H54 (cell line): ENCODE measurements at regions not wholly inside any gene's neighbourhood (a gene's known extent, or its start where the extent isn't known, plus 50 kb on each side); places are given as distances from the start of the nearest gene placed in this dataset.

Source experiments
- DNase-seq: peaks from one replicate; pipeline ENCODE4 v3.0.0; 2011; ENCODE audit warnings: low spot score, mixed read lengths; ENCODE audit not compliant: insufficient read length
- FAIRE-seq: peaks from 3 replicates; lab custom pipeline; 2011; peaks lifted over from hg19 to GRCh38; lab: Jason Lieb, UNC
- POLR2A ChIP-seq: IDR thresholded peaks from 2 replicates; pipeline ENCODE4 v1.6.1; 2011; ENCODE audit warnings: low read depth, mild to moderate bottlenecking, low read length

- DNase-seq: no peak
- TF ChIP-seq POLR2A: no peak
- no peak for FAIRE-seq
These were observed 192.0 kb upstream of the NAV2 start for GRCh38 chr11:19520681-19521080.

GRCh38 chr11:19519912-19520641 is 192.6 kb upstream of the NAV2 start:
- no peak for TF ChIP-seq POLR2A
- no peak for DNase-seq
- no peak for FAIRE-seq

GRCh38 chr11:19519353-19519752 is 193.3 kb upstream of the NAV2 start:
- DNase-seq: no peak
- FAIRE-seq: no peak
- TF ChIP-seq POLR2A: no peak

- DNase-seq: no peak
- FAIRE-seq: no peak
These were observed 199.4 kb upstream of the NAV2 start for GRCh38 chr11:19513253-19513652.

GRCh38 chr11:19512618-19513017 is 200.0 kb upstream of the NAV2 start:
- no peak for TF ChIP-seq POLR2A
- no peak for DNase-seq
- no peak for FAIRE-seq

More at GRCh38 chr11:19513253-19513652, 199.4 kb upstream of the NAV2 start:
- TF ChIP-seq POLR2A: no peak

- FAIRE-seq (no peak), DNase-seq (no peak)
- no peak for TF ChIP-seq POLR2A
These were observed 201.0 kb upstream of the NAV2 start for GRCh38 chr11:19511413-19512183.

GRCh38 chr11:19511066-19511412 is 201.6 kb upstream of the NAV2 start:
- DNase-seq: no peak
- TF ChIP-seq POLR2A: no peak
- FAIRE-seq: no peak

GRCh38 chr11:19510468-19510867 is 202.2 kb upstream of the NAV2 start:
- FAIRE-seq (no peak), DNase-seq (no peak)
- TF ChIP-seq POLR2A: no peak

GRCh38 chr11:19509215-19509614 is 203.4 kb upstream of the NAV2 start:
- DNase-seq: no peak
- no peak for FAIRE-seq
- TF ChIP-seq POLR2A: no peak

- FAIRE-seq: no peak
- DNase-seq: peak; percentile 61
- no peak for TF ChIP-seq POLR2A
These were observed 204.5 kb upstream of the NAV2 start for GRCh38 chr11:19508165-19508564.

GRCh38 chr11:19506816-19507486 is 205.7 kb upstream of the NAV2 start:
- FAIRE-seq: no peak
- DNase-seq: no peak
- TF ChIP-seq POLR2A: no peak

- no peak for DNase-seq
- TF ChIP-seq POLR2A: no peak
- FAIRE-seq: no peak
These were observed 209.9 kb upstream of the NAV2 start for GRCh38 chr11:19502691-19503253.

GRCh38 chr11:19501631-19502030 is 211.0 kb upstream of the NAV2 start:
- FAIRE-seq (no peak), DNase-seq (no peak)

GRCh38 chr11:19499999-19500398 is 212.6 kb upstream of the NAV2 start:
- TF ChIP-seq POLR2A: no peak
- no peak for DNase-seq
- no peak for FAIRE-seq

More at GRCh38 chr11:19501631-19502030, 211.0 kb upstream of the NAV2 start:
- no peak for TF ChIP-seq POLR2A
